ENCODE measurements at regions not wholly inside any gene's neighbourhood (a gene's known extent, or its start where the extent isn't known, plus 50 kb on each side); places are given as distances from the start of the nearest gene placed in this dataset.

GRCh38 chr5:165135565-165135964, 1630.1 kb downstream of the MAT2B start:
- TF ChIP-seq CTCF (IDR thresholded peaks at IDR 0.05; ENCODE audit: poor library complexity) (no peak), EZH2phosphoT487 (IDR thresholded peaks at IDR 0.05; ENCODE audit: low read depth, severe bottlenecking, unreplicated experiment) (no peak)

All from hepatocyte (in vitro differentiated cells).